ENCODE measurements at regions not wholly inside any gene's neighbourhood (a gene's known extent, or its start where the extent isn't known, plus 50 kb on each side); places are given as distances from the start of the nearest gene placed in this dataset.
"Not testable (repeated sequence)": the region's sequence is repeated elsewhere in the genome, so short reads cannot be mapped to it uniquely, and the experiment has no call there.

DNA sequence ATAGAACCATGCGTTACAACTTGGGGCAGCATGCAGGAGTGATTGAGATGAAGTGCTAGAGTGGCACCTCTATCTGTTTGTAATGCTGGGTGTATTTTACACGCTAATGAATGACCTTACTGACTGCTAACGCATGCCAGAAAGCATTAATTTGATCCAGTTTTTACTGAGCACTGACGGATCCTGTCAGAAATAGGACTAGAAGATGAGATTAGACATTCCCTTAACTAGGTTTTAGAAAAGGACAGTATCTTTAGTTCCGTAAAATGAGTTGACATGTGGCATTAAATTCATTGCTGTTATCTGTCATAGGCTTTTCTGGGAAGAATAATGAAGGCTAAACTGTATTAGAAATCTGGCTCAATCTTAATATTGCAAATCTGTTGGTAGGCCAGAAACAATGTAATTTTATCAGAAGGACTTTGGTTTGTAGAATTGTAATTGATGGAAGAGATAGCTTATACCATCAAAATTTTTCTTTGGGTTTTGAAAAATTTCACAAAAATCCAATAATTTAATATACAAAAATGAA lies 140.4 kb upstream of the WDFY3 start:
- DNase-seq, result no peak

DNA sequence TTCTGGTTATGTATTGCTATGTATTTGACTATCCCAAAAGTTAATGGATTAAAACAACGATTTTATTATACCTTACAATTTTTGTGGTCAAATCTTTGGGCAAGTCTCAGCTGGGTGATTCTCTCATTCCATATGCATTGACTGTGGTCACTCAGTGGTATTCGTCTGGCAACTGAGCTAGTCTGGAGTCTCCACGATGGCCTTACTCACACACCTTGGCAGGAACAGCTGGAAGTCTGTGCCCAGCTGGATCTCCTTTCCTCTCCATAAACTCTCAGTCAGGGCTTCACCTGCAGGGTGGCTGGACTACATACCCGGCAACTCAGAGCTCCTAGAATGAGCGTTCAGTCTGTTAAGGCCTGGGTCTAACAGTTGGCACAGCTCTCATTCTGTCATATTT lies 141.1 kb upstream of the WDFY3 start:
- DNase-seq, result no peak

DNA sequence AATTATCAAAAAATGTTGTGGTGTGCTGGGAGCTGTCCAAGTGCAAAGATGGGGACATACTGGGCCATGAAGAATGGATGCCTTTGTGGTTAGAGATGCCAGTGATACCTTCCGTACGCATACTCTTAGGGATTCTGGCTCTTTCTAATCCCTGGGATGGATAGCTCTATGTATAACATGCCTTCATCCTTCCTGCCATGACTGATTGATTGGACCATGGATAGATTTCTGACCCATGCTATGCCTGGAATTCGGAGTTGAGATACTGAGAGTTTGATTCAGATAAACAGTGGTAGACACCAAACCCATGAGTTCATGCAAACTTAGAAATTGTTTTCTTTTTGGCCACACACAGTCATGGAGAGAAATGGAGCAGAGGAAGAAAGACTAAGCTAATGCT lies 147.2 kb upstream of the WDFY3 start:
- no peak for DNase-seq

DNA sequence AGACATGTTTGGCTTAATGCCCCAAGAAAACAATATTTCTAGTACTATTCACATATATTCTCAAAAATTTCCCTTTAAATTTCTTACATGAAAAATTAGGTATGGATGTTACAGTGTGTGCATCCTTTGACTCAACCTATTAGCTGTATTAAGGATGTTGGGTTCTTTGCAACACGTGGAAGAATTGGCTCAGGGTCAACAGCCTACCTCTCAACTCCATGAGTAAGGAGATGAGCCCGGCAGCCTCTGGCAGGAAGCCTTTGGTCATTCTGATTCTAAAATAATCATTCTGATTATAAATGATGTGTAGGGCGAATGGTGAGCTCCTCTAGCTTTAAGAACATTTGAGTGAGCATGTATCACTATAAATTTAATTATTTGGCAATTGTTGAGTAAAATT lies 148.0 kb upstream of the WDFY3 start:
- no peak for DNase-seq

DNA sequence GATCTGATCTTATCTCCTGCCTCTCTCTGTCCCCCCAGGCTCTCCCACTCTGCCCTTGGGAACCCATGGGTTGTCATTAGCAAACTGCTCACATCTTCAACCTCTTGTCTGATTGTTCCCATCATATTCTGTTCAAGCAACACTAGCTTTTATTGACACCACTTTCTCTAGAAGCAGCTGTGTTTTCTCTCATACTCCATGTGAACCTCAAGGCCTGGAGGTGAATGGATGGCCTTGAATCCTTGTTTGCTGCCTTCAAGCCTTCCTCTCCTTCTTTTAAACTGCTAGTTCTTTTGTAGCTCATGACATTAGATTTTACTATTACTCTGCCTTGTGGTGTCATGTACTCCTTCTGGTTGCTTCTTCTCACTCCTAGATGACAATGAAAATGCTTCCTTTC lies 149.5 kb upstream of the WDFY3 start:
- no peak for DNase-seq

DNA sequence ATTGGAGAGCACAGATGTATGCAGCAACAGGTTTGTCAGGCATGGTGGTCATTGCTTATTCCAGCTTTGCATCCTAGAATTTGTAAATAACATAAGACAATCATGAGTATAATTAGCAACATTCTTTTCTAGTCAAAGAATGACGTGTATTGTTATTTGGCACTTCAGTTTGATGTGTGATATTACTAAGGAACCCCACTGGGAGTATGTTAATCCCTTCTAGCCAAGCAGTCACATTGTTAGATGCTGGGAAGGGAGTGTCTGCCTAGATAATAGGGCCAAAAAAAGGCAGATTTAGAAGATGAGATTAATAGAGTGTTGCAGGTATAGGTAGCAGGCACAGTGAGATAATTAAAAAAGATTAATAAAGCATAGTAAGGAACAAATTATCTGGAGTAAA lies 159.2 kb upstream of the WDFY3 start:
- no peak for DNase-seq

DNA sequence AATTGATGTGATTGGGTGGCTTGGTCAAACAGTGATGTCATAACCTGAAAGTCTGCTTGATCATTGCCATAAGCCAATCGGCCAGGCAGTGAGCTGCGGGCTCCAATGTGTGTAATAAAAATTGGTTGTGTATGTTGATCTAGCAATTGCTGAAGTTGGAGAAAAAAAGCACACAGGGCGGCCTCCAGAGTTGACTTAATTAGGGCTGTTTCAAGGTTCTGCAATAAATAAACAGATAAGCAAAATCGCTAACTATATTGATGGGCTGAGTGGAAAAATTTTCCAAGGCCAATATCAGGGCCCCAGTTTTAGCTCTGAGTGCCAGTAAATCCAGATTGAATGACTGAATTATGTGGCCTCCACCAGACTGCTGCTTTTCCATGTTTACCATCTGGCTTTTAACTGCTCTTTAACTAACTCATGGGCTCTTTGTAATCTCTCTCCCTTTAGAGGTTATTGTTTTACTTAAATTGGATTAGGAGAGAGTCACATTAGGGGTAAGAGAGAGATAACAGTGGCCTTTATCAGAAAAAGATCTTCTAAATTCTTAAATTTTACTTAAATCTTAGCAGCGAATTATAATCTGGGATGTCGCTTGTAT lies 160.6 kb upstream of the WDFY3 start:
- no peak for DNase-seq

DNA sequence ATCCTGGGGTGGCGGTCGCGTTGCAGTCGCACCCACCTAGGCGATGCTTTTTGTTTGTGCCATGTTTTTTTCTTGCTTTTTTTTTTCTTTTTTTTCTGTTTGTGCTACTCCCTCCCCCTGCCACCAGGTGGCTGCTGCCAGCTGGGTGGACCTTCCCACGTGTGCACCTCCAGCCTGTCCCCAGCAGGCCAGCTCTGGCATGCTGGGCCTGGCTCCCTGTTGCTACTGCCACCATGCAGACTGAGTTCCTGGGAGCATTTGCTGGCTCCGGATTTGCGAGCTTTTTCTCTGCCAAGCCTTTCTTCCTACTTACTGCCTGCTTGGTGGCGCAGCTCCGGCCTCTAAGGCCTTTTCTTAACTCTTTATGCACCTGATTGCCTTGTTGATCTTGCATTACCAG lies 161.2 kb upstream of the WDFY3 start:
- DNase-seq, result no peak

DNA sequence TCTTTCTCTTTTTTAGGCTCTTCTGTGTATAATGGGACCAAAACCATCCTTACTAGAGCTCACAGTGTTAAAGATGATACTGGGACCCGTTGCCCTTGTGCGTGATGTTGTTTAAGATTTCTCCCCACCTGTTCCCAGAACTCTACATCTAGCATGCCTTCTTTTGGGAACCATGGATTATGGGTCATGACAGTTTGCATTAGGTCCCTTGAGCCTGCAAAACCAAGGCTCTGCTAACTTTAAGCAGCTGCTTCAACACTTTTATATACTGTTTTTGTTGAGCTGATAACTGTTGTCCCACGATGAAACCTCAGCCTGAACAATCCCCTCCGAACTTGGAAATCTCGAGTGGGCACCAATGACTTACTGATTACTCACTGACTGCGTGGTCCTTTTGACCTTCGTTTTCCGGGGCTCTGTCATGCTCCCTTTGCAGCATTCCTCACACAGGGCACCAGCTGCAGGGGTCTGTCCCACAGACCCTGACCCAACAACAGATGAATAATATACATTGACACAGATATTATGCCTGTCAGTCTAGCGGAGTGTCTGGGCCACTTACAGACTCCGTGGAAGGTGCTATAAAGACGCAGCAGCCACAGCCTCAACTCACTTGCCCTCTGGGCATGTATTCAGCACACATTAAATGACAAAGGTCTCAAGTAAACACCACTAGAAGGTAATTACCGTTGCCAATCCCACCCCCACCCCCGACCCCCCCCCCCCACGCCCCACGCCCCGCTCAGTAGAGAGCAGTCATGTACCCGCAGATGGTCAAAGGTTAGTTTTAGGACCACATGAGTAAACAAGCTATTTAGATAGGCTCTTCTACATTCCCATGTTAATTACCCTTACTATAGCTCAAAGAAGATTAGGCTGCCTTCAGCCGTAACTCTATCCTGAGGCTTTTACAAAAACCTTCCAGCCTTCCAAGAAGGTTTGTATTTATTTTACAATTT lies 162.0 kb upstream of the WDFY3 start:
- no peak for DNase-seq

DNA sequence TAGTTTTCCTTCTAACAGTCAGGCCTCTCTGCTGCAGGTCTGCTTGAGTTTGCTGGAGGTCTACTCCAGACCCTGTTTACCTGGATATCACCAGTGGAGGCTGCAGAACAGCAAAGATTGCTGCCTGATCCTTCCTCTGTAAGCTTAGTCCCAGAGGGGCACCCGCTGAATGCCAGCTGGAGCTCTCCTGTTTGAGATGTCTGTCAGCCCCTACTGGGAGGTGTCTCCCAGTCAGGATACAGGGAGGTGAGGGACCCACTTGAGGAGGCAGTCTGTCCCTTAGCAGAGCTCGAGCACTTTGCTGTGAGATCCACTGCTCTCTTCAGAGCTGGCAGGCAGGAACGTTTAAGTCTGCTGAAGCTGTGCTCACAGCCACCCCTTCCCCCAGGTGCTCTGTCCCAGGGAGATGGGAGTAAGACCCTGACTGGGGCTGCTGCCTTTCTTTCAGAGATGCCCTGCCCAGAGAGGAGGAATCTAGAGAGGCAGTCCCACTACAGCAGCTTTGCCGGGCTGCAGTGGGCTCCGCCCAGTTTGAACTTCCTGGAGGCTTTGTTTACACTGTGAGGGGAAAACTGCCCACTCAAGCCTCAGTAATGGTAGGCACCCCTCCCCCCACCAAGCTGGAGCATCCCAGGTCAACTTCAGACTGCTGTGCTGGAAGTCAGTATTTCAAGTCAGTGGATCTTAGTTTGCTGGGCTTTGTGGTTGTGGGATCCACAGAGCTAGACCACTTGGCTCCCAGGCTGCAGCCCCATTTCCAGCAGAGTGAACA lies 163.1 kb upstream of the WDFY3 start:
- DNase-seq, result not testable (repeated sequence)

DNA sequence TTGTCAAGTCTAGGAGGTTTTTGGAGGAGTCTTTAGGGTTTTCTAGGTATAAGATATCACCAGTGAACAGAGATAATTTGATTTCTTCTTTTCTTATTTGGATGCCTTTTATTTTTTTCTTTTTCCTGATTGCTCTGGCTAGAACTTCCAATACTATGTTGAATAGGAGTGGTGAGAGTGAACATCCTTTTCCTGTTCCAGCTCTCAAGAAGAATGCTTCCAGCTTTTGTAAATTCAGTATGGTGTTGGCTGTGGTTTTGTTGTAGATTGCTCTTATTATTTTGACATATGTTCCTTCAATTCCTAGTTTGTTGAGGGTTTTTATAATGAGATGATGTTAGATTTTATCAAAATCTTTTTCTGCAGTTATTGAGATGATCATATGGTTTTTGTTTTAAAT lies 165.6 kb upstream of the WDFY3 start:
- DNase-seq, result no peak

DNA sequence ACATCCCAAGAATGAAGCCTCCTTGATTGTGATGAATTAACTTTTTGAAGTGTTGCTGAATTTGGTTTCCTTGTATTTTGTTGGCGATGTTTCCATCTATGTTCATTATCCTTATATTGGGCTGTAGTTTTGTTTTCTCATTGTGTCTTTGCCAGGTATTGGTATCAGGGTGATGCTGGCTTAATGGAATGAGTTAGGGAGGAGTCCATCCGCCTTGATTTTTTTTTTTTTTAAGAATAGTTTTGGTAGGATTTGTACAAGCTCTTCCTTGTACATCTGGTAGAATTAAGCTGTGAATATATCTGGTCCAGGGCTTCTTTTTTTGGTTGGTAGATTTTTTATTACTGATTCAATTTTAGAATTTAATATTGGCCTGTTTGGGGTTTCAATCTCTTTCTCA lies 166.1 kb upstream of the WDFY3 start:
- DNase-seq, result no peak

DNA sequence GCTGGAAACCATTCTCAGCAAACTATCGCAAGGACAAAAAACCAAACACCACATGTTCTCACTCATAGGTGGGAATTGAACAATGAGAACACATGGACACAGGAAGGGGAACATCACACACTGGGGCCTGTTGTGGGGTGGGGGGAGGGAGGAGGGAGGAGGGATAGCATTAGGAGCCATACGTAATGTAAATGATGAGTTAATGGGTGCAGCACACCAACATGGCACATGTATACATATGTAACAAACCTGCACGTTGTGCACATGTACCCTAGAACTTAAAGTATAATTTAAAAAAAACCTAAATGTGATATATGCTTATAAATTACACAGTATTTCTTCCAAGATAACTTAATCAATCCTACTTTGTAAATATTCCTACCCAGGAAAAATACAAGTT lies 173.3 kb upstream of the WDFY3 start:
- not testable (repeated sequence) for DNase-seq

DNA sequence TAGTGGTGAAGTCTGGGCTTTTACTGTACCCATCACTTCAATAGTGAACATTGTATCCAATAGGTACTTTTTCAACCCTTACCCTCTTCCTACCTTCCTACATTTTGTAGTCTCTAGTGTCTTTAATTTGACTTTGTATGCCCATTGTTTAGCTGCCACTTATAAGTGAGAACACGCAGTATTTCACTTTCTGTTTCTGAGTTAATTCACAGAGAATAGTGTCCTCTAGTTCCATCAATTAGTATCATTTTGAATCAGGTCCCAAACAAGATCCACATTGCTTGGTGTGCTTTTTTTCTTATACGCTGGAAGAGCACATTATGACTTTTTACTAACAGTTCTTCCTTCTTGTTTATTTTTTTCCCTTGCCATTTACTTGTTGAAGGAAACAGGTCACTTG lies 176.0 kb upstream of the WDFY3 start:
- DNase-seq, result no peak

DNA sequence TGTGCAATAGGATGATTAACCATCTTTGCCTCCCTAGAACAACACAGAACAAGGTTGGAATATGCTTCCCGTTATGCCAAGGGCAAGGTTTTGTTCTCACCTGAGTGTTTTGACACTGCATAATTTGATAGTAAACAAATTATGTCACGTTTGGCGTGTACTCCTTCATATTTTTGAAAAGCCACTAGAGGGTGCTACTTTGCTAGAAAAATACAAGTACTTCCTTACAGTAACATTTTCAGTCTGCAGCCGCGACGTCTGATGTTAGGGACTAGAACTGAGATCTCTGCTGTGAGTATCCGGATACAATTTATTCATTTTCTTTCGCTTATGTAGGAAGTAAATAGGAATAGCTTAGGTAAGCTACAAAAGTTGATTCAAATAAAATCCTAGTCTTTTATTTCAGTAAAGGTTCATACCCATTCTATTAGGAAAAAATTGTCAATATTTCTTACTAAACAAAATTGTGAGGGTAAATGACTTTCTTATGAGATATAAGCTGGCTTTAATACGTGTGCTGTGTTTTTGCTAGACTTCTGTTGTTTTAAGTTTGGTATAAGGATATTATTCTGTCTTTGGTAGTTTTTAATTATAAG lies 181.1 kb upstream of the WDFY3 start:
- DNase-seq, result peak; percentile 39

DNA sequence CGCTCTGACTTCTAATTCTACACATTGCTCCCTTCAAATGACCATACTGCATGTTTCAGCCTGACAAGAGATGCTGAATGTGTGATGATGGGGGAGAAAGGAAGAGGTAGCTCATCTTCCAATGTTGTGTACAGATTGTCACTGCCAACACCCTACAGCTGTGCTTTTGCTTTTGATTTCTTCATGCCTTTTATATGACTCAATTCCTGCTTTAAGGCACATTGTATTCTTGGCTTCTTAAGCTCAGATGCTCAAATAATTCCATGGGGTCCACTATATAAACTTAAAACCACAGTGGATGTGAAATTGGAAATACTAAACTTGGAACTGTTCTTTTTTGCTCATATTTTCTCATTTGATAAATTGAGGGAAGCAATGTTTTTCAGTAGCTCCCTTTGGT lies 183.2 kb upstream of the WDFY3 start:
- no peak for DNase-seq

DNA sequence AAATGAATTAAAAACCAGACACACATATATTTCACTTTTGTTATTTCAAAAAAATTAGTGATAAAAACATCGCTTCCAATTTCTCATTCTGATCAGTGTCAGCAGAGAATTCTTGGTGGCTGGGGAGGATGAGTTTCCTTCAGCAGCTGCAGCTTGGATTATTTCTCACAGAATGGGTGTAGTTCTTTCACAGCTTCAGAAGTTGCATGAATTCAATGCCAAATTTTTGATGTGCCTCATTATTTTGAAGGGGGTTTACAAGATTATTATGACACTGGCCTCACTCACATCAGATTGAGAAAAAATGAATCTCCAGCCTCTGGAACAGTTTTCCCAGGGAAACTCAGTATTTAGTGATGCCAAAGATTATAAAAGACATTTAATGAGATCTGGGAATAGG lies 184.9 kb upstream of the WDFY3 start:
- DNase-seq, result no peak

DNA sequence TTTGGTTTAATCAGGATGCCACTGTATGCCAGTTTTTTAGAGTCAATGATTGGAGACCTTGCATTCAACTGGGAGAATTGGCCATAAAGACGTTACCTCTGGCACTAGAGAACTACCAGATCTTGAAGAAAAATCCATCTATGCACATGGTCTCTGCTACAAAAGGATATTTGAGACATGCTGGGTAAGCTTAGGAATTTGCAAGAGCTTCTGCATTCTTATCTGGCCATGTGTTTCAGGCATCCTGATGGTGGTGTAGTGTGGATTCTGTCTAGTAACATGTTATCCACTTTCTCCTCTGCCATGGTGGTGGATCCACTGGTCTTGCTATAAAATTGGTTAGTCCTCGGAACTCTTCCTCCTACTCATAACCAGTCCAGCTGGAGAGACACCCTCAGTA lies 185.3 kb upstream of the WDFY3 start:
- DNase-seq, result no peak

DNA sequence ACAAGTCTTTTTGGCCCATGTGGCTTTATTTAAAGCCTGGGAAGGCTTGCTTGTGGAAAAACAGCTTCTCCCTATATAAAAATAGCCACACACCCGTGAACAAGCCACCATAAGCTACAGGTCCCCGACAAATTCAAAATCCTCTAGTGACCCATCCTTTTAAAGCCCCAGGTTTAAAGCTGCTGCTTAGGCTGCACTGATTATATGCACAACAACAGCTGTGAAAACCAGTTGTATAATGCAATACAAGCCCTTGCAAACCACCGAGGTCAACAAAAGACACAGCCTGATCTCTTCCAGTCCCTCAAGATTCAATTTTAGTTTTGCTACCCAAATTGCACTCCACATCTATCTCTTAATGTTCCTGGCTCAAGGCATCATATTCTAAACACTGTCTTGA lies 186.0 kb upstream of the WDFY3 start:
- DNase-seq, result no peak

DNA sequence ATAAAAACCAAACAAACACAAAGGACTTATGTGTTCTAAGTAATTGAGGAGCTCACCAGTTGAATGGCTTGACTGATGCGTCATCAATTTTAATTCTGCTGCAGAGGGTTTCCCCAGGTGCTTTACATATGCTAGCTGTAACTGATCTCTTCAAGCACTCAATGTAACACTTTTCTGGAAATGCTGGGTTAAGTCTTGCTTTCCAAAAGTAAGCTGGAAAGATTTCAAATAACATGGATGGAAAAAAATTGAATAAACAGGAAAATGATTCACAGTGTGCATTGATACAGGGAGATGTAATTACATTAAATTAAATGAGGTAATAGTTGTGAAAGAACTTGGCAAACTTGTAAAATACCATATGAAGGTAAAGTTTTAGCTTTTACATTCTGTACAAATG lies 186.7 kb upstream of the WDFY3 start:
- DNase-seq, result no peak

DNA sequence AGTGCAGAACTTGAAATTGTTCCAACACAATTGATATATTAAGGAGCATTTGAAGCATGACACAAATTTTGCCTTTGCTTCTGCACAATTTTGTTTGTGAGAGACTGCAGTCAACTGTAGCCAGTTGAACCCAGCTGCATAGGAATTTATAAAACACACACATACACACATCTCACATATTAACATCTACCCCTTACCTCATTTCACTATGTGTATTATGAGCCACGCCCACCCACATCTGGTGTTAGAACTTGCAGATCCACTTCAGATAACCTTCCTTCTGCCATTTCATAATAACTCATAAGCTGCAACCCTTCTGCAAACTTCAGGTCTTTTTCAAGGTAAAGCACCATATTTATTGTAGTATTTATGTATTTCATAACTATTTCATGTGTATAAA lies 188.1 kb upstream of the WDFY3 start:
- no peak for DNase-seq

DNA sequence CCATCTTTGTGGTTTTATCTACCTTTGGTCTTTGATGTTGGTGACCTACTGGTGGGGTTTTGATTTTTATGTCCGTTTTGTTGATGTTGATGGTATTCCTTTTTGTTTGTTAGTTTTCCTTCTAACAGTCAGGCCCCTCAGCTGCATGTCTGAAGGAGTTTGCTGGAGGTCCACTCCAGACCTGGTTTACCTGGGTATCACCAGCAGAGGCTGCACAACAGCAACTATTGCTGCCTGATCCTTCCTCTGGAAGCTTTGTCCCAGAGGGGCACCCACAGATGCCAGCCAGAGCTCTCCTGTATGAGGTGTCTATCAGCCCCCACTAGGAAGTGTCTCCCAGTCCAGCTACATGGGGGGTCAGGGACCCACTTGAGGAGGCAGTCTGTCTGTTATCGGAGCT lies 199.3 kb upstream of the WDFY3 start:
- DNase-seq, result no peak

DNA sequence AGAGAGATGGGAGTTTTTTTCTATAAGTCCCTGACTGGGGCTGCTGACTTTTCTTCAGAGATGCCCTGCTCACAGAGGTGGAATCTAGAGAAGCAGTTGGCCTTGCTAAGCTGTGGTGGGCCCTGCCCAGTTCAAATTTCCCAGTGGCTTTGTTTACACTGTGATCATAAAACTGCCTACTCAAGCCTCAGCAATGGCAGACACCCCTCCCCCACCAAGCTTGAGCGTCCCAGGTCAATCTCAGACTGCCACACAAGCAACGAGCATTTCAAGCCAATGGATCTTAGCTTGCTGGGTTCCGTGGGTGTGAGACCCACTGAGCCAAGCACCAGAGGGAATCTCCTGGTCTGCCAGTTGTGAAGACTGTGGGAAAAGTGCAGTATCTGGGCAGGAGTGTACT lies 199.8 kb upstream of the WDFY3 start:
- DNase-seq, result no peak

Measured in MV-4-11 (cell line).